ENCODE measurements at regions not wholly inside any gene's neighbourhood (a gene's known extent, or its start where the extent isn't known, plus 50 kb on each side); places are given as distances from the start of the nearest gene placed in this dataset.

- no peak for DNase-seq
These were observed 1362.0 kb downstream of the PCDH9 start for GRCh38 chr13:65868099-65868498.

GRCh38 chr13:65866138-65866537, 1364.0 kb downstream of the PCDH9 start:
- DNase-seq = no peak

GRCh38 chr13:65865206-65865605, 1364.9 kb downstream of the PCDH9 start:
- DNase-seq = no peak

- no peak for DNase-seq
These were observed 1366.1 kb downstream of the PCDH9 start for GRCh38 chr13:65864039-65864438.

DNA sequence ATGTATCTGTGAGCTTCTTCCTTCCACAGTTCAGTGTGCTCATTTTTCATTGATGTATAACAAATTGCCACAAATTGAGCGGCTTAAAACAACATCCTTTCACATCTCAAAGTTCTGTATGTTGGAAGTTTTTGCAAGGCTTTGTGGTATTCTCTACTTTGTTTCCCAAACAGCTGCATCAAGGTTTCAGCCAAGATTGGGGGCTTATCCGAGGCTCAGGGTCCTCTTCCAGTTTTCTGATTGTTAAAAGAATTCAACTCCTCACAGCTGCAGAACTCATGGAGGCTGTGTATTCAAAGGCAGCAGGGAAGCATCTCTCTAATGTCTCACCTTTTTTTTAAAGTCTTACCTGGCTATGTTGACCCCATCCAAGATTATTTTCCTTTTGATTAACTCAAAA, 1369.8 kb downstream of the PCDH9 start:
- no peak for DNase-seq

GRCh38 chr13:65857942-65858565, 1372.1 kb downstream of the PCDH9 start:
- no peak for DNase-seq

- no peak for DNase-seq
These were observed 1373.7 kb downstream of the PCDH9 start for GRCh38 chr13:65856431-65856830.

DNA sequence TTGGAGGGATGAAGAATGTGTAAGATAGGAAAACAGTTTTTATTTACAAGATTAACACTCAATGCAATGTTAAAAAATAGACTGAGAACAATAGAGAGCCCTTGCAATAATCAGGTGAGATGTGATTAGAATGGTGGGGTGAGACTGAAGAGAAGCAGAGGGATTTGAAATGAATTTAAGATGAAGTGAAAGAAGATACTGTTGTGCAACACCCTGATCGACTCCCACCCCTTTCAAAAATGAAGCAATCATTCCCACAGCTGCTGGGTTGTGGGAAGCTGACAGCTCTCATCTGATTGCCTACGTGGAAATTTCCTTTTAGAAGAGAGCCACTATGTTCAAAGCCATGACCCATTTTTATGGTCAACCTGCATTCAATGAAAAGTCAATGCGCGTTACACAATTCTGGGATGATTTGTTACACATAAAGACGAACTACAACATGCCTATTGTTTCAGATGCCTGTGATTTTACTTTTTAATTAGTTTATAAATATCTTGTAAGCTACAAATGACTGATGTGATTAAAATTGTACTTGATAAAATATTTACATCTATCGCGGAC, 1374.8 kb downstream of the PCDH9 start:
- DNase-seq = no peak

GRCh38 chr13:65854431-65854830, 1375.7 kb downstream of the PCDH9 start:
- DNase-seq = no peak

GRCh38 chr13:65844266-65844841, 1385.8 kb downstream of the PCDH9 start:
- DNase-seq = no peak

DNA sequence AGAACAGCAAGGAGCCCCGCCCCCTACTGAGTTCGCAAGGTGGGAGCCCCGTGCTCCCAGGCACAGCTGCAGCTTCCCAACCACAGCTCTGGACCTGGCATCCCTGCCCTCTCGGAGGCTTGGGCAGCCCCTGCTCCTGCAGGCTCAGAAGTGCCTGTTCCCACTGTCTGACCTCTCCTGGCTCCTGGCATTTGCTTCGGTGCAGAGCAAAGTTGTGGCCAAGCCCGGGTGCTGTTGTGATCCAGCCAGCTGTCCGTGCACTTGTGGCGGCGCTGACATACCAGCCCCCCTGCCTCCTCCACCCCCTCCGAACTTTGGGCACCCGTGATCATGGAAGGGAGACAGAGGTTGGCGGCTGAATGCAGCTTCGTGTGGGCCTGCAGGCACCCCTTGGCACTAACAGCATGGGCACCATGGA, 1386.8 kb downstream of the PCDH9 start:
- no peak for DNase-seq

GRCh38 chr13:65841156-65841555, 1389.0 kb downstream of the PCDH9 start:
- no peak for DNase-seq

- DNase-seq = no peak
These were observed 1394.1 kb downstream of the PCDH9 start for GRCh38 chr13:65836066-65836465.

GRCh38 chr13:65834897-65835296, 1395.2 kb downstream of the PCDH9 start:
- DNase-seq = no peak

- no peak for DNase-seq
These were observed 1399.5 kb downstream of the PCDH9 start for GRCh38 chr13:65830411-65831205.

- DNase-seq = no peak
These were observed 1400.7 kb downstream of the PCDH9 start for GRCh38 chr13:65829241-65830008.

DNA sequence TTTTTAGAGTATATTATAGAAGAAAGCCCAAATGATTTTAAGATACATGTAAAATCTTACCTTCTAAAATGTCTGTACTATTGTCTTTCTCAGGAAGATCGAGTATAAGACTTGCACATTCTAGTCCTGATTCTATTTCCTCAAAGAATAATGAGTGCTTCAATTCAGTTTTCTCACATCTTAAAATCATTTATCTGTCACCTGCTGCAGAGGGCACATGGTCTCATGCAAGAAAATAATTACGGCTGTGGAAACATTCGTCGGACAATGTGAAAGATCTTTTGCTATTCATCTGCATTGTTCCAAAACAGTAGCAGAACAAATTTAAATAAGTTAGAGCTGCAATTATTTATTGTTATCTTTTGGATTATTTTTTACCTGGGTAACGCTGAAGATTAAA, 1403.5 kb downstream of the PCDH9 start:
- no peak for DNase-seq

DNA sequence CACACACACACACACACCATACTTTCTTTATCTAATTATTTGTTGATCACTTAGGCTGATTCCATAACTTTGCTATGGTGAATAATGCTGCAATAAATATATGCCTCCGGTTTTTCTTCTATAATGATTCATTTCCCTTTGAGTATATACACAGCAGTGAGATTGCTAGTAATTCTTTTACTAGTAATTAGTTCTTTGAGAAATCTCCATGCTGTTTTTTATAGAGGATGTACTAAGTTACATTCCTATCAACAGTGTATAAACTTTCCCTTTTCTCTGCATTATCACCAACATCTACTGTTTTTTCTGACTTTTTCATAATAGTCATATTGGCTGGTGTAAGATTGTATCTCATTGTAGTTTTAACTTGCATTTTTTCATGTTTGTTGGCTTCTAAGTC, 1405.1 kb downstream of the PCDH9 start:
- DNase-seq = no peak

DNA sequence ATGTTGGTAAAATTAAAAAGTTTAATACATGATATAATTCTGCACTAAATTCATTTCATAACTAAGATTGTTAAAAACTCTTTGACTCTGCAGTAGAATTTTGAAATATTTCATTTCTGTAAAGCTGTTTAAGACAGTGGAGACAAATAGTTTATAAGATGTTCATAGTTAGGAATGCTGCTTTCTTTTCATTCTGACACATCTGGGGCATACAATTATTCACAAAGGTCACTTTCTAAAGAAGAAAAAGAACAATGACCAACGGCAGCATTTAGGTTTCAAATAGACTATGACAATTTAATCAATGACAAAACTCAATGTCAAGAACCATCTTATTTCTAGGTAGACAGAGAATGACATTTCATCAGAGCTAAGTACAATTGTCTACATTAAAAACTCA, 1422.1 kb downstream of the PCDH9 start:
- no peak for DNase-seq

- no peak for DNase-seq
These were observed 1426.4 kb downstream of the PCDH9 start for GRCh38 chr13:65803530-65804392.

DNA sequence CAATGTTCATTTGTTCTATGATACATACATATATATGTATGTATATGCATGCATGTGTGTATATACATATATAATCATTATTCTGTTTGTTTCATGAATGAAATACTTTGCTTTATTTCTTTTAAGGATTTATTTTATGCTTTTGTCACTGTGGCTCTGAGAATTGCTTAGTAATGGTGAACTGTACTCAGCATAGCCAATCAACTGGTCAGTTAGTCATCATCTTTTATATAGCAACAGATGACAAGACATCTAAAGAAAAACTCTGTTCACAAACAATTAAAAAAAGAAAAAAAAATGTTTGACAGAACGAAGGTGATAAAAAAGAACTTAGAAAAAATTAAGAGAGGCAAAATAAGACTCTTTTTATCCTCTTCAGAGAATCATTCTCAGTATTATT, 1440.3 kb downstream of the PCDH9 start:
- DNase-seq = no peak

DNA sequence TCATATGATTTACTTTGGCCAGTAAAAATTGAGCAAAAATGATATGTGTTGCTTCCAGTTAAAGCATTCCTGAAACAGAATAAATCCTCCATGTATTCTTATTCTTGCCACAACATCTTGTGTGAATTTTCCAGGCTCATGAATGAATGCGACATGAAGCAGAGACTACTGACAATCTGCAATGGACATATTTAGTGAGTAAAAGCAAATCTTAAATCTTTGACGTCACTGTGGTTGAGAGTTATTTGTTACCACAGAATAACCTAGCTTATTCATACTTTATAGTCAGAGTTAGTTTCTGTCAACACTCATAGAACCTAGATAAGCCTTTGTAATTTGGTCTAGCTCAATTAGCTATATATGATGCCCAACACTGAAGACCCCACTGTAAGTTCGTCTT, 1443.1 kb downstream of the PCDH9 start:
- DNase-seq = no peak
